ENCODE measurements at regions not wholly inside any gene's neighbourhood (a gene's known extent, or its start where the extent isn't known, plus 50 kb on each side); places are given as distances from the start of the nearest gene placed in this dataset.

GRCh38 chr6:87950614-87951013 lies 97.0 kb upstream of the SPACA1 start:
- no peak overlapping the region for H3K9ac ChIP-seq (ENCODE audit: insufficient read depth, low read depth, low read length)
- H3K9me3 ChIP-seq (ENCODE audit: low read length), result no peaks in the 10 kb centered on the region
- BruUV-seq (replicated peaks), result no TSS peak
- no peak overlapping the region for H3K27ac ChIP-seq (ENCODE audit: extremely low read length, insufficient read depth, low read length)
- no peaks in the 10 kb centered on the region for H3K4me1 ChIP-seq (ENCODE audit: insufficient read depth, low read length)
- no peak for TF ChIP-seq MAX (IDR thresholded peaks at IDR 0.05)
- CTCF ChIA-PET (ENCODE audit: low intra/inter-chr PET ratio, low total read pairs), result no interaction called here
- H4K20me1 ChIP-seq (ENCODE audit: insufficient read depth, low read length), result no peaks in the 10 kb centered on the region
- ATAC-seq (no peak), DNase-seq (ENCODE audit: low spot score) (no peak), FAIRE-seq (no peak)
- POLR2A ChIA-PET, result no interaction called here
- H3K4me2 ChIP-seq (ENCODE audit: low read depth, low read length), result no peak overlapping the region
- intact Hi-C loops (cut with micrococcal nuclease; ENCODE audit: unreplicated experiment) (no loop called here), in situ Hi-C loops (cut with HindIII; ENCODE audit: extremely low pct_ligation_motif_present, low pct_unique_long_range_greater_than_20kb) (no loop called here)
- H3K27me3 ChIP-seq (ENCODE audit: control insufficient read depth in 1 of 2, insufficient read depth in 2 of 2, low read length in 2 of 2), result peaks cover 0 to 26% of the 10 kb centered on the region in 2 experiments; a peak in 4 of 5 replicates
- 33% methylated on average over 1 of the region's 4 CpGs for WGBS (ENCODE audit: low lambda C conversion rate)
- H3K79me2 ChIP-seq (ENCODE audit: insufficient read depth, low read length), result no peaks in the 10 kb centered on the region
- no peak overlapping the region for H2AFZ ChIP-seq (ENCODE audit: low read length)
- no peaks in the 10 kb centered on the region for H3K36me3 ChIP-seq (replicated peaks in 1 of 2; ENCODE audit: control insufficient read depth in 1 of 2, insufficient read depth in 2 of 2, low read length in 2 of 2)
- H3K4me3 ChIP-seq (replicated peaks in 1 of 3; ENCODE audit: insufficient read depth in 1 of 3, low read depth in 2 of 3, low read length in 3 of 3), result no peak overlapping the region

- peaks cover 0 to 26% of the 10 kb centered on the region in 2 experiments; a peak in 4 of 5 replicates for H3K27me3 ChIP-seq (ENCODE audit: control insufficient read depth in 1 of 2, insufficient read depth in 2 of 2, low read length in 2 of 2)
- no peaks in the 10 kb centered on the region for H3K9me3 ChIP-seq (ENCODE audit: low read length)
- H3K9ac ChIP-seq (ENCODE audit: insufficient read depth, low read depth, low read length), result no peak overlapping the region
- in situ Hi-C loops (cut with HindIII; ENCODE audit: extremely low pct_ligation_motif_present, low pct_unique_long_range_greater_than_20kb) (loop anchor here (25.0 kb wide), 1 partner anchor 913 kb away; no protein-coding TSS in a partner anchor), intact Hi-C loops (cut with micrococcal nuclease; ENCODE audit: unreplicated experiment) (no loop called here)
- no peaks in the 10 kb centered on the region for H3K36me3 ChIP-seq (replicated peaks in 1 of 2; ENCODE audit: control insufficient read depth in 1 of 2, insufficient read depth in 2 of 2, low read length in 2 of 2)
- WGBS (ENCODE audit: low lambda C conversion rate), result 38% methylated on average over 7 of the region's 7 CpGs
- no peak for FAIRE-seq
- H3K4me2 ChIP-seq (ENCODE audit: low read depth, low read length), result no peak overlapping the region
- peaks cover 9% of the 10 kb centered on the region for H3K4me1 ChIP-seq (ENCODE audit: insufficient read depth, low read length)
- DNase-seq (ENCODE audit: low spot score), result no peak
- no TSS peak for BruUV-seq (replicated peaks)
- ChIA-PET POLR2A (no interaction called here), CTCF (ENCODE audit: low intra/inter-chr PET ratio, low total read pairs) (no interaction called here)
- no peak overlapping the region for H3K4me3 ChIP-seq (replicated peaks in 1 of 3; ENCODE audit: insufficient read depth in 1 of 3, low read depth in 2 of 3, low read length in 3 of 3)
- H4K20me1 ChIP-seq (ENCODE audit: insufficient read depth, low read length), result no peaks in the 10 kb centered on the region
- H2AFZ ChIP-seq (ENCODE audit: low read length), result no peak overlapping the region
- H3K79me2 ChIP-seq (ENCODE audit: insufficient read depth, low read length), result no peaks in the 10 kb centered on the region
- no peak overlapping the region for H3K27ac ChIP-seq (ENCODE audit: extremely low read length, insufficient read depth, low read length)
- ATAC-seq, result no peak
- TF ChIP-seq IRF9 (CRISPR knock-in tag; IDR thresholded peaks at IDR 0.05; ENCODE audit: borderline replicate concordance) (no peak), ZNF850 (CRISPR knock-in tag; conservative IDR thresholded peaks at IDR 0.05) (no peak), HMG20A (CRISPR knock-in tag; IDR thresholded peaks at IDR 0.05; ENCODE audit: borderline replicate concordance) (no peak), ELF4 (CRISPR knock-in tag; IDR thresholded peaks at IDR 0.05; ENCODE audit: borderline replicate concordance) (no peak), THAP8 (CRISPR knock-in tag; IDR thresholded peaks at IDR 0.05; ENCODE audit: borderline replicate concordance) (no peak), EED (CRISPR knock-in tag; IDR thresholded peaks at IDR 0.05) (no peak), REST (IDR thresholded peaks at IDR 0.05; ENCODE audit: borderline replicate concordance in 1 of 2, low read depth in 1 of 2, low read length in 2 of 2) (no peak), ARHGAP35 (CRISPR knock-in tag; IDR thresholded peaks at IDR 0.05; ENCODE audit: borderline replicate concordance) (no peak), ZNF772 (CRISPR knock-in tag; IDR thresholded peaks at IDR 0.05) (no peak), CCAR2 (optimal IDR thresholded peaks at IDR 0.05; ENCODE audit: low read depth, low read length) (no peak), THAP11 (CRISPR knock-in tag; IDR thresholded peaks at IDR 0.05) (no peak), CENPT (CRISPR knock-in tag; IDR thresholded peaks at IDR 0.05; ENCODE audit: low read depth) (no peak)
Measured at GRCh38 chr6:87949194-87949593, 98.4 kb upstream of the SPACA1 start.
